A549 (cell line): ENCODE measurements at regions not wholly inside any gene's neighbourhood (a gene's known extent, or its start where the extent isn't known, plus 50 kb on each side); places are given as distances from the start of the nearest gene placed in this dataset.

Source experiments
- ATAC-seq, 2 experiments: fragments of 200-7000 bp in 1 of 2; fragments of >200 bp in 1 of 2; cut with Nextera tagmentation in 1 of 2; cut with Tn5 transposase in 1 of 2; 3 replicates each; pipeline versions ENCODE4 v1.8.0 to v1.9.1; 2018 to 2020; ENCODE audit warnings: mild to moderate bottlenecking in 1 of 2, moderate library complexity in 1 of 2
- CTCF ChIA-PET: fragments of 300-600 bp; sonication (Branson Sonifier 250); formaldehyde crosslinking; extraction: SDS; loops from one replicate; lab custom pipeline; 2021; ENCODE audit warnings: antibody characterized with exemption, inconsistent platforms; lab: Yijun Ruan, JAX
- POLR2A ChIA-PET: fragments of 350-600 bp; formaldehyde crosslinking; extraction: SDS; loops from one replicate; lab custom pipeline; 2021; ENCODE audit warnings: antibody characterized with exemption, inconsistent platforms; lab: Yijun Ruan, JAX
- DNase-seq, 2 experiments: peaks; one replicate each; pipeline versions ENCODE4 v3.0.0 to v3.0.0-alpha.2; 2011 to 2016; ENCODE audit warnings: low read depth in 1 of 2, low spot score in 1 of 2
- FAIRE-seq: peaks from 2 replicates; lab custom pipeline; 2011; peaks lifted over from hg19 to GRCh38; lab: Jason Lieb, UNC
- H3K27ac ChIP-seq, 2 experiments: fragments of >200 bp; sonication (Bioruptor Twin); formaldehyde crosslinking; 3 replicates each; pipeline ENCODE4 v1.5.1; 2016 to 2017
- H3K4me1 ChIP-seq: fragments of >200 bp; sonication (Bioruptor Twin); formaldehyde crosslinking; 3 replicates; pipeline ENCODE4 v1.6.1; 2016
- H3K4me2 ChIP-seq: fragments of >200 bp; sonication (Bioruptor Twin); formaldehyde crosslinking; 3 replicates; pipeline ENCODE4 v1.6.1; 2016
- H3K4me3 ChIP-seq: fragments of >200 bp; sonication (Bioruptor Twin); formaldehyde crosslinking; 3 replicates; pipeline ENCODE4 v1.5.1; 2016
- H3K9me3 ChIP-seq: fragments of >200 bp; sonication (Bioruptor Twin); formaldehyde crosslinking; 3 replicates; pipeline ENCODE4 v1.6.1; 2016
- BCL3 ChIP-seq: fragments of >200 bp; sonication (Bioruptor Twin); formaldehyde crosslinking; IDR thresholded peaks from 3 replicates; pipeline ENCODE4 v1.6.1; 2016
- BHLHE40 ChIP-seq: IDR thresholded peaks from 2 replicates; pipeline ENCODE4 v1.6.1; 2012; ENCODE audit warnings: low read depth, low read length, inconsistent platforms
- CEBPB ChIP-seq, 2 experiments: fragments of >200 bp in 1 of 2; sonication (Bioruptor Twin) in 1 of 2; formaldehyde crosslinking in 1 of 2; IDR thresholded peaks; 2 replicates each; pipeline ENCODE4 v1.6.1; 2012 to 2016
- EHF ChIP-seq: fragments of 250-450 bp; sonication (Bioruptor Pico); IDR thresholded peaks from 2 replicates; pipeline ENCODE4 v1.5.0; 2020; ENCODE audit warnings: mild to moderate bottlenecking
- ELK1 ChIP-seq: fragments of 150-350 bp; IDR thresholded peaks from 2 replicates; pipeline ENCODE4 v1.6.1; 2014; ENCODE audit warnings: low read depth, mild to moderate bottlenecking, low read length
- EP300 ChIP-seq, 2 experiments: fragments of >200 bp; sonication (Bioruptor Twin); formaldehyde crosslinking; IDR thresholded peaks; 2 replicates in 1 of 2; 3 replicates in 1 of 2; pipeline ENCODE4 v1.6.1; 2016 to 2017
- JUN ChIP-seq, 2 experiments: fragments of >200 bp; sonication (Bioruptor Twin); formaldehyde crosslinking; IDR thresholded peaks; 2 replicates in 1 of 2; 3 replicates in 1 of 2; pipeline ENCODE4 v1.6.1; 2016 to 2017
- KDM5A ChIP-seq: fragments of 200-600 bp; sonication (generic); IDR thresholded peaks from 2 replicates; pipeline ENCODE4 v1.6.1; 2016; ENCODE audit warnings: antibody characterized with exemption, mild to moderate bottlenecking
- NR3C1 ChIP-seq: fragments of >200 bp; sonication (Bioruptor Twin); formaldehyde crosslinking; IDR thresholded peaks from 3 replicates; pipeline ENCODE4 v1.6.1; 2017
- PBX3 ChIP-seq: IDR thresholded peaks from 2 replicates; pipeline ENCODE4 v1.6.1; 2012
- RAD21 ChIP-seq, 2 experiments: fragments of >200 bp in 1 of 2; sonication (Bioruptor Twin) in 1 of 2; formaldehyde crosslinking in 1 of 2; IDR thresholded peaks in 1 of 2; conservative IDR thresholded peaks in 1 of 2; 2 replicates in 1 of 2; 3 replicates in 1 of 2; pipeline ENCODE4 v1.6.1; 2012 to 2018; ENCODE audit warnings: inconsistent platforms in 1 of 2
- RARB ChIP-seq: fragments of 250-450 bp; sonication (Bioruptor Pico); IDR thresholded peaks from 2 replicates; pipeline ENCODE4 v1.8.0; 2021; ENCODE audit warnings: mild to moderate bottlenecking, moderate library complexity
- RNF2 ChIP-seq: fragments of 200-600 bp; sonication (generic); IDR thresholded peaks from 2 replicates; pipeline ENCODE4 v1.6.1; 2016; ENCODE audit warnings: low read depth, mild to moderate bottlenecking, antibody characterized with exemption, moderate library complexity, borderline replicate concordance
- SMC3 ChIP-seq: fragments of >200 bp; sonication (Bioruptor Twin); formaldehyde crosslinking; IDR thresholded peaks from 3 replicates; pipeline ENCODE4 v1.6.1; 2018; ENCODE audit warnings: inconsistent platforms
- SREBF2 ChIP-seq: fragments of 450-650 bp; IDR thresholded peaks from 2 replicates; pipeline ENCODE4 v1.6.1; 2014; ENCODE audit warnings: mild to moderate bottlenecking, moderate library complexity
- TFCP2L1 ChIP-seq: fragments of 250-450 bp; sonication (Bioruptor Pico); IDR thresholded peaks from 2 replicates; pipeline ENCODE4 v1.5.0; 2021; ENCODE audit warnings: mild to moderate bottlenecking
- USF2 ChIP-seq: fragments of 450-650 bp; IDR thresholded peaks from 2 replicates; pipeline ENCODE4 v1.6.1; 2014; ENCODE audit warnings: antibody characterized with exemption
- ZSCAN20 ChIP-seq: fragments of 250-450 bp; sonication (Bioruptor Pico); IDR thresholded peaks from 2 replicates; pipeline ENCODE4 v1.8.0; 2022; ENCODE audit warnings: mild to moderate bottlenecking, moderate library complexity
- WGBS: methylation state at CpG from one replicate; pipeline ENCODE4 v1.1.6; 2017; ENCODE audit errors: missing lambda C conversion rate; 5-methylcytosine and 5-hydroxymethylcytosine counted together

GRCh38 chr12:131279281-131279921 is 325.7 kb downstream of the ADGRD1 start:
- Histone ChIP-seq H3K4me3 (no peak overlapping the region), H3K4me2 (no peak overlapping the region), H3K9me3 (no peaks in the 10 kb centered on the region), H3K27ac (0 out of 6 replicates have a peak overlapping the region, but pooled peaks of 1 of the 2 experiments have one; percentile 42), H3K4me1 (no peaks in the 10 kb centered on the region)
- POLR2A ChIA-PET: no interaction called here
- DNase-seq (no peak), FAIRE-seq (no peak), ATAC-seq (no peak)
- CTCF ChIA-PET: no interaction called here
- WGBS: 72% methylated on average over 10 of the region's 13 CpGs
- no peak for TF ChIP-seq TFCP2L1 (CRISPR knock-in tag)
- TF ChIP-seq NR3C1: no peak
- no peak for TF ChIP-seq SMC3
- no peak for TF ChIP-seq ZSCAN20 (CRISPR knock-in tag)
- TF ChIP-seq EHF (CRISPR knock-in tag): no peak
- TF ChIP-seq RARB: no peak
- TF ChIP-seq SREBF2: no peak

- no peak for TF ChIP-seq BCL3
- no peak for TF ChIP-seq PBX3
- TF ChIP-seq RNF2: no peak
- TF ChIP-seq RAD21 (conservative IDR thresholded peaks at IDR 0.05 in 1 of 2, IDR thresholded peaks at IDR 0.05 in 1 of 2): no peak
- no peak for TF ChIP-seq KDM5A
- TF ChIP-seq RARB: no peak
- no peak for TF ChIP-seq BHLHE40
- TF ChIP-seq EP300 (IDR thresholded peaks at IDR 0.05): no peak
- TF ChIP-seq JUN (IDR thresholded peaks at IDR 0.05): no peak
- no peak for TF ChIP-seq USF2
- TF ChIP-seq, all 56 proteins: peak for 0
- Histone ChIP-seq H3K4me1 (peaks cover 4% of the 10 kb centered on the region; the same call in 1 of the 3 replicates), H3K4me2 (no peak overlapping the region), H3K9me3 (no peaks in the 10 kb centered on the region), H3K27ac (no peak overlapping the region), H3K4me3 (no peak overlapping the region)
- POLR2A ChIA-PET: interaction anchor here (0.6 kb wide), 1 partner anchor 317 kb away, joined by 3 read pairs; no protein-coding TSS in a partner anchor
- FAIRE-seq (no peak), ATAC-seq (no peak), DNase-seq (no peak)
- CTCF ChIA-PET: no interaction called here
- 77% methylated on average over 9 of the region's 9 CpGs for WGBS
These were observed 326.7 kb downstream of the ADGRD1 start for GRCh38 chr12:131280426-131280825.

GRCh38 chr12:131281016-131281415 is 327.3 kb downstream of the ADGRD1 start:
- no peak for FAIRE-seq
- CTCF ChIA-PET: no interaction called here
- no peak for ATAC-seq
- H3K4me3 ChIP-seq: no peak overlapping the region
- H3K27ac ChIP-seq: no peak overlapping the region
- H3K4me2 ChIP-seq: no peak overlapping the region
- TF ChIP-seq CEBPB (IDR thresholded peaks at IDR 0.05) (no peak), ELK1 (no peak)
- TF ChIP-seq, all 56 proteins: peak for 0
- WGBS: 54% methylated on average over 11 of the region's 11 CpGs
- POLR2A ChIA-PET: no interaction called here
- H3K9me3 ChIP-seq: no peaks in the 10 kb centered on the region
- peaks cover 4% of the 10 kb centered on the region; the same call in 1 of the 3 replicates for H3K4me1 ChIP-seq
- DNase-seq: no peak
